ENCODE measurements at regions not wholly inside any gene's neighbourhood (a gene's known extent, or its start where the extent isn't known, plus 50 kb on each side); places are given as distances from the start of the nearest gene placed in this dataset.

- Histone ChIP-seq H3K4me2 (ENCODE audit: control insufficient read depth, extremely low read depth, insufficient read depth, low read depth, low read length) (peak overlapping the region; percentile 89), H3K79me2 (ENCODE audit: control insufficient read depth, insufficient read depth, low read length) (no peaks in the 10 kb centered on the region), H3K4me1 (ENCODE audit: control insufficient read depth, extremely low read depth, insufficient read depth, low read length) (peaks cover 54% of the 10 kb centered on the region), H3K4me3 (ENCODE audit: control insufficient read depth in 2 of 3, extremely low read depth in 1 of 3, insufficient read depth in 2 of 3, low read depth in 1 of 3, low read length in 3 of 3) (peak overlapping the region in 2 of 3 experiments; percentile 56 to 58), H3K27ac (ENCODE audit: control insufficient read depth, insufficient read depth, low read length) (peak overlapping the region; percentile 66), H2AFZ (ENCODE audit: control insufficient read depth, low read length) (peak overlapping the region; percentile 79), H3K9me1 (ENCODE audit: control insufficient read depth, extremely low read depth, insufficient read depth, low read length) (no peaks in the 10 kb centered on the region), H3K9ac (ENCODE audit: control insufficient read depth, extremely low read depth, insufficient read depth, low read length) (peak overlapping the region; percentile 8), H3K9me3 (ENCODE audit: control insufficient read depth, low read depth, low read length) (no peaks in the 10 kb centered on the region), H4K20me1 (ENCODE audit: control insufficient read depth, extremely low read depth, insufficient read depth, low read length) (no peaks in the 10 kb centered on the region), H3K36me3 (ENCODE audit: control insufficient read depth in 2 of 2, extremely low read depth in 1 of 2, insufficient read depth in 2 of 2, low read length in 2 of 2) (no peaks in the 10 kb centered on the region), H3K27me3 (ENCODE audit: control insufficient read depth, extremely low read depth, insufficient read depth, low read length) (no peaks in the 10 kb centered on the region)
- peak in 1 of 3 experiments; percentile 8 for TF ChIP-seq CTCF (optimal IDR thresholded peaks at IDR 0.05 in 1 of 3, IDR thresholded peaks at IDR 0.05 in 1 of 3, conservative IDR thresholded peaks at IDR 0.05 in 1 of 3; ENCODE audit: extremely low read depth in 1 of 3, insufficient read depth in 2 of 3, low read length in 3 of 3)
- TF ChIP-seq EZH2 (IDR thresholded peaks at IDR 0.05; ENCODE audit: low read length) = no peak
- dilution Hi-C loops (cut with MboI; ENCODE audit: extremely low pct_ligation_motif_present, low sequenced_read_pairs) = no loop called here
- peak; percentile 21 for DNase-seq (ENCODE audit: low read depth, low spot score)
- FAIRE-seq = peak; percentile 96
Observed at GRCh38 chr4:170243662-170244288, 154.0 kb upstream of the AADAT start.

- Histone ChIP-seq H4K20me1 (ENCODE audit: control insufficient read depth, extremely low read depth, insufficient read depth, low read length) (no peaks in the 10 kb centered on the region), H2AFZ (ENCODE audit: control insufficient read depth, low read length) (no peak overlapping the region), H3K36me3 (ENCODE audit: control insufficient read depth in 2 of 2, extremely low read depth in 1 of 2, insufficient read depth in 2 of 2, low read length in 2 of 2) (no peaks in the 10 kb centered on the region), H3K9ac (ENCODE audit: control insufficient read depth, extremely low read depth, insufficient read depth, low read length) (no peak overlapping the region), H3K27ac (ENCODE audit: control insufficient read depth, insufficient read depth, low read length) (peak overlapping the region; percentile 66), H3K9me1 (ENCODE audit: control insufficient read depth, extremely low read depth, insufficient read depth, low read length) (no peaks in the 10 kb centered on the region), H3K4me3 (ENCODE audit: control insufficient read depth in 2 of 3, extremely low read depth in 1 of 3, insufficient read depth in 2 of 3, low read depth in 1 of 3, low read length in 3 of 3) (peak overlapping the region in 1 of 3 experiments; percentile 9), H3K79me2 (ENCODE audit: control insufficient read depth, insufficient read depth, low read length) (no peaks in the 10 kb centered on the region), H3K4me2 (ENCODE audit: control insufficient read depth, extremely low read depth, insufficient read depth, low read depth, low read length) (peak overlapping the region; percentile 89), H3K27me3 (ENCODE audit: control insufficient read depth, extremely low read depth, insufficient read depth, low read length) (no peaks in the 10 kb centered on the region), H3K4me1 (ENCODE audit: control insufficient read depth, extremely low read depth, insufficient read depth, low read length) (peaks cover 41% of the 10 kb centered on the region), H3K9me3 (ENCODE audit: control insufficient read depth, low read depth, low read length) (no peaks in the 10 kb centered on the region)
- TF ChIP-seq CTCF (optimal IDR thresholded peaks at IDR 0.05 in 1 of 3, IDR thresholded peaks at IDR 0.05 in 1 of 3, conservative IDR thresholded peaks at IDR 0.05 in 1 of 3; ENCODE audit: extremely low read depth in 1 of 3, insufficient read depth in 2 of 3, low read length in 3 of 3) (no peak), EZH2 (IDR thresholded peaks at IDR 0.05; ENCODE audit: low read length) (no peak)
- FAIRE-seq (peak; percentile 95), DNase-seq (ENCODE audit: low read depth, low spot score) (peak; percentile 40)
- dilution Hi-C loops (cut with MboI; ENCODE audit: extremely low pct_ligation_motif_present, low sequenced_read_pairs) = no loop called here
Observed at GRCh38 chr4:170242471-170242870, 152.7 kb upstream of the AADAT start.
